ENCODE measurements at regions not wholly inside any gene's neighbourhood (a gene's known extent, or its start where the extent isn't known, plus 50 kb on each side); places are given as distances from the start of the nearest gene placed in this dataset.

DNA sequence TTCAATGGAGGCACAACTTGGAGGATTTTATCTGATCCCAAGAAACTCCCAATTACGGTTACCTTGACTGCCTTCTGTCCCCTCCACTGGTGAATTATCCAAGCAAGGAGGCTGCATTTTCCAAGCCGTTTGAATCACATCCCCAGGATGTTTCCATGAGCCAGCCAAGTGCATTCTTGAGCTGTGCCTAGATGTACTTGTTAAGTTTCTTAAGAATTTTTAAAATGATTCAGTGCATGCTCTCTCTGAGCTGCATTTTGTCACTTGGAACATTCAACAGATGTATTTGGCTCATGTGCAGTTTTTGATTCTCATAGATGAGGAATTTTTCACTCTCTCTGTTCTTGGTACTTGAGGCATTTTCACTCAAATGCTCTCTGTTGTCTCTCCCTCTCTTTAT lies 202.6 kb upstream of the MYOCD start:
- no peak for TF ChIP-seq YY1 (IDR thresholded peaks at IDR 0.05; ENCODE audit: insufficient read depth, insufficient read length)
- TF ChIP-seq SUZ12 (IDR thresholded peaks at IDR 0.05; ENCODE audit: extremely low read depth, insufficient read depth, insufficient read length): no peak
